AG09309 (cell line): ENCODE measurements at regions not wholly inside any gene's neighbourhood (a gene's known extent, or its start where the extent isn't known, plus 50 kb on each side); places are given as distances from the start of the nearest gene placed in this dataset.

Experiments
- DNase-seq: peaks from one replicate; pipeline ENCODE4 v3.0.0-alpha.2; 2010; ENCODE audit warnings: low read depth
- H3K4me3 ChIP-seq: 2 replicates; pipeline ENCODE4 v1.5.1; 2011; ENCODE audit warnings: mild to moderate bottlenecking, low read depth, low read length, moderate library complexity; ENCODE audit not compliant: control insufficient read depth
- TF ChIP-seq, protein P1 (sequence below): IDR thresholded peaks from 2 replicates; pipeline ENCODE4 v1.5.1; 2011; ENCODE audit warnings: mild to moderate bottlenecking, low read depth, low read length, inconsistent platforms; ENCODE audit not compliant: insufficient read depth, control insufficient read depth; ENCODE audit errors: missing control alignments

GRCh38 chr2:225773148-225773547, 373.6 kb downstream of the NYAP2 start:
- TF ChIP-seq, protein P1, sequence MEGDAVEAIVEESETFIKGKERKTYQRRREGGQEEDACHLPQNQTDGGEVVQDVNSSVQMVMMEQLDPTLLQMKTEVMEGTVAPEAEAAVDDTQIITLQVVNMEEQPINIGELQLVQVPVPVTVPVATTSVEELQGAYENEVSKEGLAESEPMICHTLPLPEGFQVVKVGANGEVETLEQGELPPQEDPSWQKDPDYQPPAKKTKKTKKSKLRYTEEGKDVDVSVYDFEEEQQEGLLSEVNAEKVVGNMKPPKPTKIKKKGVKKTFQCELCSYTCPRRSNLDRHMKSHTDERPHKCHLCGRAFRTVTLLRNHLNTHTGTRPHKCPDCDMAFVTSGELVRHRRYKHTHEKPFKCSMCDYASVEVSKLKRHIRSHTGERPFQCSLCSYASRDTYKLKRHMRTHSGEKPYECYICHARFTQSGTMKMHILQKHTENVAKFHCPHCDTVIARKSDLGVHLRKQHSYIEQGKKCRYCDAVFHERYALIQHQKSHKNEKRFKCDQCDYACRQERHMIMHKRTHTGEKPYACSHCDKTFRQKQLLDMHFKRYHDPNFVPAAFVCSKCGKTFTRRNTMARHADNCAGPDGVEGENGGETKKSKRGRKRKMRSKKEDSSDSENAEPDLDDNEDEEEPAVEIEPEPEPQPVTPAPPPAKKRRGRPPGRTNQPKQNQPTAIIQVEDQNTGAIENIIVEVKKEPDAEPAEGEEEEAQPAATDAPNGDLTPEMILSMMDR: no peak
- no peak for DNase-seq
- H3K4me3 ChIP-seq: no peak overlapping the region

GRCh38 chr2:225771701-225772100, 372.2 kb downstream of the NYAP2 start:
- TF ChIP-seq, protein P1: no peak
- H3K4me3 ChIP-seq: no peak overlapping the region
- DNase-seq: no peak

DNA sequence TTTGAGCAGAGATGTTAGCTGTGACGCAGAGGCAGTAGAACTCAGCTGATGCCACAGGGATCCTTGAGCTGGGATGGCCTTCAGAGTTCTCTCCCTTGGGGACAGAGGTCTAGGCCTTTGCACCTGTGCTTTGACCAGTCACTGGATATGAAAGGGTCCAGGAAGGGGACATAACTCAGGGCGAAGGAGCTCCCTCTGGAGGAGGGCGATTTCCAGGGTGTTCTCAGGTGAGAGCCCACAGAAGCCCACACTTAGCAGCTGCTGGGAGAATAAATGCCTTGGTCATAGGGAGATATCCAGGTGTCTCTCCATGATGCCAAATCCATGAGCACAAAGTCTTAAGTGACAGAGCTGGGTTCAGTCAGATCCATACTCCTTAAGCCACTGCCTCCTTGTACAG, 369.2 kb downstream of the NYAP2 start:
- H3K4me3 ChIP-seq: no peak overlapping the region
- TF ChIP-seq, protein P1: no peak
- DNase-seq: no peak

DNA sequence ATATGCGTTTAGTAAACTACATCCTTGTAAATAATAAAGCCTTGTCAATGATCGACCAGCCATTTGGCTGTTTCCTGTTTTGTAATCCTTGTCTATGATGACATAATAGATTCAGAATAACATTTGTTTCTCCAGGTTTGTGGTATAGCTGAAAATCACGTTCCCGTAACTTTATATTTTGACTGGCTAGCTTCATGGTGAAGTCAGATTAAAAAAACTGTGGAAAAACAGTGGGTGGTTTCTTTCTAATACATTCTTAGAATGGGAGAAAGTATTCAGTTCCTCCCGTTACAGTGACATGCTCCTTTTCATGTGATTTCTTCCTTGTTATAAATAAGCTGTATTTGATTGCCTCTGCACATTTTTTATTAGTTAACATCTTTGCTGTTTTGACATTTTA, 366.9 kb downstream of the NYAP2 start:
- TF ChIP-seq, protein P1: no peak
- DNase-seq: no peak
- H3K4me3 ChIP-seq: no peak overlapping the region

GRCh38 chr2:225765820-225766219, 366.3 kb downstream of the NYAP2 start:
- no peak for DNase-seq
- TF ChIP-seq, protein P1: no peak
- H3K4me3 ChIP-seq: no peak overlapping the region

DNA sequence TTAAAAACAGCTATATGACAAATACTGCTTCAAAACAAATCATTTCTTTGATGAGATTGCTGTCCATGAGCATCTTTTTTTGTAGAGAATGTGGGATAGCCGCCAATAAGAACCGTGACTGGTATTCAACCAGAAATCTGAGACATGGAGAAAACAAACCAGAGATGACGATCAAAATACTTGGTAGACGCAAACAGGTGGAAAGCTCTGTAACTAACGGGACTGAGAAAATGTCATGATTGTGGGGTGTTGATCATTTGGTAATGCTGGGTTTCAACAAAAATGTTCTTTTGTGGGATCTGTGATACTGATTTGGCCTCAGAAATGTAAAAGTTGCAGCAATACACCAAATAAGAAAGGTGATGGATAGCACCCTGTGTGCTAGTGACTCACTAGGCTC, 364.8 kb downstream of the NYAP2 start:
- DNase-seq: no peak
- TF ChIP-seq, protein P1: no peak

DNA sequence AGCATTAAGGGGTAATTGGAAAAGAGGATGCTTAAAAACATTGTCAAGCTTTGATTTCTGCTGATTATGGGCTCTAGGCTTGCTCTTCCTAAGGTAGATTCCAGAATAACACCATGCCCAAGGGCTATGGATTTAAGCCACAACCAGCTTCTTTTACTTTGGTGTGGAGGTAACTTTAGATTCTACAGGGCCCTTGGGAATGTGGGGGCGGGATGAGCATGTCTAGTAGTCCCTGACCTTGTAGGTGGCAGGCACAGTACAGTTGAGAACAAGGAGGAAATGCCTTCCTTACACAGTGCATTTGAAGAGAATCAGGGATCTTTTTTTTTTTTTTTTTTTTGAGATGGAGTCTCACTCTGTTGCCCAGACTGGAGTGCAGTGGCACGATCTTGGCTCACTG, 364.2 kb downstream of the NYAP2 start:
- H3K4me3 ChIP-seq: no peak overlapping the region
- TF ChIP-seq, protein P1: no peak
- no peak for DNase-seq

More for the DNA sequence above, 364.8 kb downstream of the NYAP2 start:
- no peak overlapping the region for H3K4me3 ChIP-seq
